HepG2 (cell line): ENCODE measurements at regions not wholly inside any gene's neighbourhood (a gene's known extent, or its start where the extent isn't known, plus 50 kb on each side); places are given as distances from the start of the nearest gene placed in this dataset.

Source experiments
- ATAC-seq: fragments of 200-7000 bp; cut with Tn5 transposase; 3 replicates; pipeline ENCODE4 v1.9.1; 2020; ENCODE audit warnings: mild to moderate bottlenecking, moderate library complexity
- BruUV-seq: library from RNA; stranded (reverse); fragments of 400-500 nt; replicated peaks from 2 replicates; lab custom pipeline; 2021; lab: Mats Ljungman, UMichigan
- CTCF ChIA-PET: fragments of 300-600 bp; formaldehyde crosslinking; extraction: SDS; loops from one replicate; lab custom pipeline; 2021; ENCODE audit warnings: low total read pairs, inconsistent platforms, low intra/inter-chr PET ratio; lab: Yijun Ruan, JAX
- POLR2A ChIA-PET: fragments of 350-600 bp; sonication (Branson Sonifier 250); formaldehyde crosslinking; loops from one replicate; lab custom pipeline; 2020; ENCODE audit warnings: antibody characterized with exemption, inconsistent platforms; lab: Yijun Ruan, JAX
- DNase-seq: peaks from one replicate; pipeline ENCODE4 v3.0.0-alpha.2; 2015; ENCODE audit warnings: low spot score
- FAIRE-seq: peaks from 3 replicates; lab custom pipeline; 2011; peaks lifted over from hg19 to GRCh38; lab: Jason Lieb, UNC
- H2AFZ ChIP-seq: one replicate; pipeline ENCODE4 v1.6.1; 2011; ENCODE audit warnings: low read length, inconsistent platforms
- H3K27ac ChIP-seq: fragments of 300-600 bp; 3 replicates; pipeline ENCODE4 v1.8.0; 2011; ENCODE audit warnings: mixed run types, mild to moderate bottlenecking, mixed read lengths, low read length, inconsistent platforms; ENCODE audit not compliant: insufficient read depth; ENCODE audit errors: extremely low read length
- H3K27me3 ChIP-seq, 2 experiments: fragments of 200-600 bp in 1 of 2; 2 replicates in 1 of 2; 3 replicates in 1 of 2; pipeline versions ENCODE4 v1.6.0 to v1.8.0; 2011; ENCODE audit warnings: low read length in 2 of 2, mild to moderate bottlenecking in 2 of 2, moderate library complexity in 2 of 2, inconsistent platforms in 1 of 2; ENCODE audit not compliant: insufficient read depth in 2 of 2, control insufficient read depth in 1 of 2
- H3K36me3 ChIP-seq, 2 experiments: fragments of 200-600 bp in 1 of 2; replicated peaks in 1 of 2; 2 replicates in 1 of 2; 3 replicates in 1 of 2; pipeline versions ENCODE4 v1.5.1 to v1.8.0; 2011; ENCODE audit warnings: low read length in 2 of 2, inconsistent platforms in 1 of 2; ENCODE audit not compliant: insufficient read depth in 2 of 2, control insufficient read depth in 1 of 2
- H3K4me1 ChIP-seq: 2 replicates; pipeline ENCODE4 v1.5.1; 2012; ENCODE audit warnings: low read length, inconsistent platforms; ENCODE audit not compliant: insufficient read depth
- H3K4me2 ChIP-seq: 2 replicates; pipeline ENCODE4 v1.6.0; 2011; ENCODE audit warnings: low read depth, low read length, inconsistent platforms
- H3K4me3 ChIP-seq, 3 experiments: fragments of 200-600 bp in 1 of 3; sonication (generic), shearing (Covaris generic) in 1 of 3; replicated peaks in 1 of 3; 2 replicates each; pipeline ENCODE4 v1.5.1; 2011 to 2016; ENCODE audit warnings: low read length in 3 of 3, inconsistent platforms in 2 of 3, low read depth in 2 of 3, mild to moderate bottlenecking in 2 of 3, control low read depth in 1 of 3, mixed read lengths in 1 of 3; ENCODE audit not compliant: insufficient read depth in 1 of 3
- H3K79me2 ChIP-seq: one replicate; pipeline ENCODE4 v1.6.1; 2011; ENCODE audit warnings: low read length, inconsistent platforms; ENCODE audit not compliant: insufficient read depth
- H3K9ac ChIP-seq: 2 replicates; pipeline ENCODE4 v1.6.0; 2011; ENCODE audit warnings: mild to moderate bottlenecking, low read depth, low read length, inconsistent platforms; ENCODE audit not compliant: insufficient read depth
- H3K9me3 ChIP-seq: 2 replicates; pipeline ENCODE4 v1.5.1; 2012; ENCODE audit warnings: mild to moderate bottlenecking, low read length
- H4K20me1 ChIP-seq: 2 replicates; pipeline ENCODE4 v1.6.0; 2011; ENCODE audit warnings: inconsistent platforms, mild to moderate bottlenecking, low read length, moderate library complexity; ENCODE audit not compliant: insufficient read depth
- ATF7-NPFF ChIP-seq: sonication (generic); formaldehyde crosslinking; IDR thresholded peaks from 2 replicates; pipeline ENCODE4 v1.8.1; 2023; ENCODE audit warnings: mild to moderate bottlenecking, low read depth, missing genetic modification reagents, moderate library complexity
- GABPA ChIP-seq, 2 experiments: IDR thresholded peaks; 2 replicates each; pipeline ENCODE4 v1.6.1; 2011 to 2016; ENCODE audit warnings: low read depth in 2 of 2, low read length in 1 of 2, missing biosample characterization in 1 of 2, missing genetic modification characterization in 1 of 2
- SKIL ChIP-seq: sonication (generic); formaldehyde crosslinking; IDR thresholded peaks from 2 replicates; pipeline ENCODE4 v1.8.0; 2022; ENCODE audit warnings: missing genetic modification reagents, mild to moderate bottlenecking, moderate library complexity, borderline replicate concordance
- TFDP1 ChIP-seq: IDR thresholded peaks from 2 replicates; pipeline ENCODE4 v1.6.1; 2016; ENCODE audit warnings: missing compliant biosample characterization, missing genetic modification reagents, borderline replicate concordance
- TGIF2 ChIP-seq: IDR thresholded peaks from 2 replicates; pipeline ENCODE4 v1.6.1; 2016; ENCODE audit warnings: control low read depth, missing compliant biosample characterization
- TOPORS ChIP-seq: sonication (generic); formaldehyde crosslinking; IDR thresholded peaks from 2 replicates; pipeline ENCODE4 v1.8.0; 2023; ENCODE audit warnings: mild to moderate bottlenecking, missing genetic modification reagents
- ZBED4 ChIP-seq: sonication (generic); formaldehyde crosslinking; IDR thresholded peaks from 2 replicates; pipeline ENCODE4 v1.4.0; 2020; ENCODE audit warnings: missing genetic modification reagents, borderline replicate concordance
- ZNF253 ChIP-seq: sonication (generic); formaldehyde crosslinking; IDR thresholded peaks from 2 replicates; pipeline ENCODE4 v1.8.0; 2022; ENCODE audit warnings: mild to moderate bottlenecking, missing genetic modification reagents, borderline replicate concordance
- ZNF275 ChIP-seq: sonication (generic); formaldehyde crosslinking; IDR thresholded peaks from 2 replicates; pipeline ENCODE4 v1.8.0; 2022; ENCODE audit warnings: missing genetic modification reagents, mild to moderate bottlenecking, inconsistent platforms, borderline replicate concordance
- ZNF691 ChIP-seq: sonication (generic); formaldehyde crosslinking; IDR thresholded peaks from 2 replicates; pipeline ENCODE4 v1.4.0; 2020; ENCODE audit warnings: missing genetic modification reagents, low read depth, mild to moderate bottlenecking, borderline replicate concordance
- WGBS: methylation state at CpG from one replicate; pipeline ENCODE4 v1.1.6; 2017; ENCODE audit warnings: low lambda C conversion rate; 5-methylcytosine and 5-hydroxymethylcytosine counted together
- in situ Hi-C: cut with HindIII; loops from 2 replicates; pipeline ENCODE4 v1.10.0; 2017; ENCODE audit warnings: low pct_unique_long_range_greater_than_20kb; ENCODE audit not compliant: extremely low pct_ligation_motif_present
- intact Hi-C: fragments of 100-400 bp; cut with micrococcal nuclease; formaldehyde crosslinking; loops from one replicate; pipeline ENCODE4 v1.10.0; 2022; ENCODE audit not compliant: unreplicated experiment

- Histone ChIP-seq H3K27me3 (no peaks in the 10 kb centered on the region), H3K4me2 (no peak overlapping the region), H3K27ac (no peak overlapping the region), H3K79me2 (no peaks in the 10 kb centered on the region), H2AFZ (no peak overlapping the region), H4K20me1 (no peaks in the 10 kb centered on the region), H3K4me3 (no peak overlapping the region), H3K4me1 (no peaks in the 10 kb centered on the region), H3K9me3 (no peaks in the 10 kb centered on the region; the same call in 1 of the 2 replicates), H3K9ac (no peak overlapping the region), H3K36me3 (no peaks in the 10 kb centered on the region)
- in situ Hi-C loops = no loop called here
- 37% methylated on average over 5 of the region's 5 CpGs for WGBS
- FAIRE-seq (no peak), DNase-seq (no peak), ATAC-seq (no peak)
- BruUV-seq = no TSS peak
- TF ChIP-seq ZNF691 (CRISPR knock-in tag) (no peak), GABPA (IDR thresholded peaks at IDR 0.05; ENCODE audit: low read depth, low read length) (no peak), GABPA (CRISPR knock-in tag; IDR thresholded peaks at IDR 0.05; ENCODE audit: low read depth) (no peak), TFDP1 (no peak), TGIF2 (CRISPR knock-in tag) (no peak), ZNF253 (CRISPR knock-in tag) (no peak), TOPORS (CRISPR knock-in tag) (no peak), ATF7-NPFF (CRISPR knock-in tag) (no peak), SKIL (no peak), ZNF275 (CRISPR knock-in tag) (no peak), ZBED4 (no peak)
- ChIA-PET POLR2A (no interaction called here), CTCF (no interaction called here)
- intact Hi-C loops = no loop called here
Measured at GRCh38 chr15:25623708-25624107, 184.9 kb upstream of the UBE3A start.
